H54 (cell line): ENCODE measurements at regions not wholly inside any gene's neighbourhood (a gene's known extent, or its start where the extent isn't known, plus 50 kb on each side); places are given as distances from the start of the nearest gene placed in this dataset.
"Not testable (repeated sequence)": the region's sequence is repeated elsewhere in the genome, so short reads cannot be mapped to it uniquely, and the experiment has no call there.

ENCODE experiments used
- DNase-seq: peaks from one replicate; pipeline ENCODE4 v3.0.0; 2011; ENCODE audit warnings: low spot score, mixed read lengths; ENCODE audit not compliant: insufficient read length
- FAIRE-seq: peaks from 3 replicates; lab custom pipeline; 2011; peaks lifted over from hg19 to GRCh38; lab: Jason Lieb, UNC
- POLR2A ChIP-seq: IDR thresholded peaks from 2 replicates; pipeline ENCODE4 v1.6.1; 2011; ENCODE audit warnings: low read depth, mild to moderate bottlenecking, low read length

GRCh38 chr5:102625928-102626327, 127.1 kb upstream of the SLCO6A1 start:
- FAIRE-seq (no peak), DNase-seq (no peak)
- no peak for TF ChIP-seq POLR2A

GRCh38 chr5:102627315-102627714, 127.8 kb upstream of the PAM start:
- no peak for TF ChIP-seq POLR2A
- FAIRE-seq (peak; percentile 92), DNase-seq (no peak)

- FAIRE-seq, result peak; percentile 23
- TF ChIP-seq POLR2A, result no peak
- no peak for DNase-seq
These were observed 126.5 kb upstream of the PAM start for GRCh38 chr5:102628441-102629175.

- TF ChIP-seq POLR2A, result no peak
- FAIRE-seq (peak; percentile 30), DNase-seq (no peak)
These were observed 125.1 kb upstream of the PAM start for GRCh38 chr5:102629827-102630605.

- not testable (repeated sequence) for DNase-seq, FAIRE-seq
These were observed 119.7 kb upstream of the PAM start for GRCh38 chr5:102635399-102635798.

- TF ChIP-seq POLR2A, result no peak
- DNase-seq (no peak), FAIRE-seq (no peak)
These were observed 116.8 kb upstream of the PAM start for GRCh38 chr5:102638316-102638715.

- FAIRE-seq, result peak; percentile 36
- TF ChIP-seq POLR2A, result no peak
- DNase-seq, result no peak
These were observed 116.0 kb upstream of the PAM start for GRCh38 chr5:102638912-102639652.

- TF ChIP-seq POLR2A, result no peak
- no peak for FAIRE-seq
- DNase-seq, result no peak
These were observed 105.4 kb upstream of the PAM start for GRCh38 chr5:102649731-102650130.

- DNase-seq (no peak), FAIRE-seq (peak; percentile 89)
- TF ChIP-seq POLR2A, result no peak
These were observed 103.6 kb upstream of the PAM start for GRCh38 chr5:102651466-102651865.

- FAIRE-seq, result no peak
- no peak for TF ChIP-seq POLR2A
- DNase-seq, result no peak
These were observed 100.4 kb upstream of the PAM start for GRCh38 chr5:102654559-102655349.

- TF ChIP-seq POLR2A, result no peak
- DNase-seq (no peak), FAIRE-seq (no peak)
These were observed 96.0 kb upstream of the PAM start for GRCh38 chr5:102659151-102659550.

GRCh38 chr5:102660111-102660510, 95.0 kb upstream of the PAM start:
- no peak for TF ChIP-seq POLR2A
- no peak for DNase-seq
- no peak for FAIRE-seq

- TF ChIP-seq POLR2A, result no peak
- DNase-seq (no peak), FAIRE-seq (peak; percentile 58)
These were observed 91.2 kb upstream of the PAM start for GRCh38 chr5:102663749-102664530.
